Psoas muscle (tissue), 7 donors: ENCODE measurements at regions not wholly inside any gene's neighbourhood (a gene's known extent, or its start where the extent isn't known, plus 50 kb on each side); places are given as distances from the start of the nearest gene placed in this dataset.
"Not testable (repeated sequence)": the region's sequence is repeated elsewhere in the genome, so short reads cannot be mapped to it uniquely, and the experiment has no call there.

Source experiments
- ATAC-seq, 4 donors: fragments of 200-7000 bp; cut with Tn5 transposase; one replicate each; pipeline ENCODE4 v1.9.1; 2020; ENCODE audit warnings: moderate library complexity in 3 of 4, mild to moderate bottlenecking in 2 of 4
- DNase-seq, 2 donors: peaks; one replicate each; pipeline ENCODE4 v3.0.0-alpha.2; 2020
- H3K27ac ChIP-seq: fragments of 200-600 bp; one replicate; pipeline ENCODE4 v1.8.0; 2022
- H3K27me3 ChIP-seq, 3 donors: fragments of 200-600 bp in 1 of 3; one replicate each; pipeline versions ENCODE4 v1.6.1 to v1.8.0; 2013 to 2022; ENCODE audit warnings: low read length in 2 of 3, mild to moderate bottlenecking in 2 of 3, moderate library complexity in 1 of 3; ENCODE audit not compliant: insufficient read depth in 3 of 3
- H3K36me3 ChIP-seq, 2 donors: fragments of 200-600 bp in 1 of 2; one replicate each; pipeline versions ENCODE4 v1.6.1 to v1.8.0; 2013 to 2022; ENCODE audit warnings: low read depth in 1 of 2, mild to moderate bottlenecking in 1 of 2, moderate library complexity in 1 of 2; ENCODE audit not compliant: insufficient read depth in 1 of 2
- H3K4me1 ChIP-seq: fragments of 200-600 bp; one replicate; pipeline ENCODE4 v1.8.0; 2022
- H3K4me3 ChIP-seq: fragments of 200-600 bp; one replicate; pipeline ENCODE4 v1.8.0; 2022; ENCODE audit warnings: mild to moderate bottlenecking
- H3K9me3 ChIP-seq: fragments of 200-600 bp; one replicate; pipeline ENCODE4 v1.8.0; 2022
- WGBS, 3 donors: extraction: QIAGEN DNeasy Blood & Tissue Kit; methylation state at CpG; one replicate each; pipeline versions ENCODE4 v1.1.6 to v1.1.7; 2013; 5-methylcytosine and 5-hydroxymethylcytosine counted together
- intact Hi-C, 2 donors: fragments of 100-400 bp; cut with DNase I; formaldehyde crosslinking; loops; one replicate each; pipeline versions ENCODE4 v1.11.0 to v1.14.2; 2022
- TF ChIP-seq, protein P1 (sequence below): fragments of 200-600 bp; IDR thresholded peaks from one replicate; pipeline ENCODE4 v1.8.0; 2022; ENCODE audit warnings: antibody characterized with exemption
- donor health status: healthy with polysubstance abuse.
- donor health status: DM: no; HTN: no; CAD: no; lungs with moderate emphysema.
- donor health status: Bipolar disorder and iron deficiency.
- donor health status: healthy.
- donor health status: DM: yes; HTN: yes; CAD: no.
- donor health status: DM: no; HTN: no; CAD: no.
- donor health status: DM: yes; HTN: yes; CAD: no.

DNA sequence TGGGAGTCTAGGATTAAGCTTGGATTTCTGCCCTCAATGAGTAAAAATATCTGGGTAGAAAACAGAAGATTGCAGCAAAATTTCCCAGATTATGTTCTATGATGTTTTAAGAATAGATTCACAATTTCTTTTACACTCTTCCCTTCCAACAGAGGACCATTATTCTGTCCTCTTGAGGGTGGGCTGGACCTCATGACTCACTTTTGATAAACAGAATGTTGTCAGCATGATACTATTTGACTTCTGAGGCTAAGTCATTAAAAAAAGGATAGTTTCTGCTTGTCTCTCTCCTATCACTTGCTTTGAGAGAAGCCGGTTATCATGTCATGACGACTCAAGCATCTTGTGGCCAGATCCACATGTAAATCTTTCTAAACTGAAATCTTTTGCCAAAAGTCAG is 396.2 kb upstream of the CDIN1 start:
- H3K9me3 ChIP-seq, result peaks cover 4% of the 10 kb centered on the region
- no peak overlapping the region for H3K27ac ChIP-seq
- 80 to 97% (median 89%) methylated on average over 2 of the region's 2 CpGs for WGBS, 3 donors
- H3K4me3 ChIP-seq, result no peak overlapping the region
- intact Hi-C loops, result no loop called here
- no peaks in the 10 kb centered on the region for H3K4me1 ChIP-seq
- TF ChIP-seq, protein P1, sequence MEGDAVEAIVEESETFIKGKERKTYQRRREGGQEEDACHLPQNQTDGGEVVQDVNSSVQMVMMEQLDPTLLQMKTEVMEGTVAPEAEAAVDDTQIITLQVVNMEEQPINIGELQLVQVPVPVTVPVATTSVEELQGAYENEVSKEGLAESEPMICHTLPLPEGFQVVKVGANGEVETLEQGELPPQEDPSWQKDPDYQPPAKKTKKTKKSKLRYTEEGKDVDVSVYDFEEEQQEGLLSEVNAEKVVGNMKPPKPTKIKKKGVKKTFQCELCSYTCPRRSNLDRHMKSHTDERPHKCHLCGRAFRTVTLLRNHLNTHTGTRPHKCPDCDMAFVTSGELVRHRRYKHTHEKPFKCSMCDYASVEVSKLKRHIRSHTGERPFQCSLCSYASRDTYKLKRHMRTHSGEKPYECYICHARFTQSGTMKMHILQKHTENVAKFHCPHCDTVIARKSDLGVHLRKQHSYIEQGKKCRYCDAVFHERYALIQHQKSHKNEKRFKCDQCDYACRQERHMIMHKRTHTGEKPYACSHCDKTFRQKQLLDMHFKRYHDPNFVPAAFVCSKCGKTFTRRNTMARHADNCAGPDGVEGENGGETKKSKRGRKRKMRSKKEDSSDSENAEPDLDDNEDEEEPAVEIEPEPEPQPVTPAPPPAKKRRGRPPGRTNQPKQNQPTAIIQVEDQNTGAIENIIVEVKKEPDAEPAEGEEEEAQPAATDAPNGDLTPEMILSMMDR, result no peak
- H3K27me3 ChIP-seq, result no peaks in the 10 kb centered on the region
- H3K36me3 ChIP-seq, result no peaks in the 10 kb centered on the region
- ATAC-seq, result no peak
- DNase-seq, result no peak

GRCh38 chr15:36185438-36185837 is 394.0 kb upstream of the CDIN1 start:
- ATAC-seq, result no peak

DNA sequence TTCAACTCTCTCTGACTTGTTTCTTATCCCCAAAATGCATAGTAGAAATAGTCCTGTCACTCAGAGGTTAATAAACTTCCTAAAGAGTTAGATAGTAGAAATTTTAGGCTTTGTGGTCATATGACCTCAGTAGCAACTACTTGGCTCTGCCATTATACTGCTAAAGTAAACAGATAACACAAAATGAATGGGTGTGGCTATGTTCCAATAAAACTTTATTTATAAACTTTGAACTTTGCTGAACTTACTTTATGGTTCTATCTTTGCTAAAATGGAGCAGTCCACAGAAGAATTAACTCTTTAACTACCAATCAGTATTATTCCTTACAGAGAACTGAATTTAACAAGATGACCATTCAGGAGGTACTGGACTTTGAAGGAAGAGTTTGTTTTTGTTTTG is 393.6 kb upstream of the CDIN1 start:
- Histone ChIP-seq H3K36me3 (no peaks in the 10 kb centered on the region), H3K27ac (no peak overlapping the region), H3K4me3 (no peak overlapping the region), H3K9me3 (peaks cover 4% of the 10 kb centered on the region), H3K27me3 (no peaks in the 10 kb centered on the region), H3K4me1 (no peaks in the 10 kb centered on the region)
- ATAC-seq, result no peak
- DNase-seq, result no peak
- intact Hi-C loops, result no loop called here
- TF ChIP-seq, protein P1, result no peak

More at GRCh38 chr15:36185438-36185837, 394.0 kb upstream of the CDIN1 start:
- TF ChIP-seq, protein P1, result no peak
- Histone ChIP-seq H3K9me3 (peaks cover 4% of the 10 kb centered on the region), H3K4me3 (no peak overlapping the region), H3K27me3 (no peaks in the 10 kb centered on the region), H3K36me3 (no peaks in the 10 kb centered on the region), H3K4me1 (no peaks in the 10 kb centered on the region), H3K27ac (no peak overlapping the region)
- intact Hi-C loops, result no loop called here
- 52 to 56% (median 55%) methylated on average over 1 of the region's 1 CpG for WGBS, 3 donors
- no peak for DNase-seq

GRCh38 chr15:36186376-36186775 is 393.1 kb upstream of the CDIN1 start:
- WGBS, 3 donors, result 72 to 87% (median 76%) methylated on average over 1 of the region's 1 CpG

GRCh38 chr15:36191459-36191858 is 388.0 kb upstream of the CDIN1 start:
- Histone ChIP-seq H3K4me1 (no peaks in the 10 kb centered on the region), H3K36me3 (no peaks in the 10 kb centered on the region), H3K27me3 (no peaks in the 10 kb centered on the region), H3K9me3 (no peaks in the 10 kb centered on the region), H3K4me3 (no peak overlapping the region), H3K27ac (no peak overlapping the region)
- intact Hi-C loops, result no loop called here
- TF ChIP-seq, protein P1, result no peak
- DNase-seq (no peak), ATAC-seq (no peak)

More at GRCh38 chr15:36186376-36186775, 393.1 kb upstream of the CDIN1 start:
- TF ChIP-seq, protein P1, result no peak
- Histone ChIP-seq H3K27ac (no peak overlapping the region), H3K27me3 (no peaks in the 10 kb centered on the region), H3K36me3 (no peaks in the 10 kb centered on the region), H3K4me3 (no peak overlapping the region), H3K4me1 (no peaks in the 10 kb centered on the region), H3K9me3 (peaks cover 4% of the 10 kb centered on the region)
- DNase-seq (no peak), ATAC-seq (no peak)
- intact Hi-C loops, result no loop called here

DNA sequence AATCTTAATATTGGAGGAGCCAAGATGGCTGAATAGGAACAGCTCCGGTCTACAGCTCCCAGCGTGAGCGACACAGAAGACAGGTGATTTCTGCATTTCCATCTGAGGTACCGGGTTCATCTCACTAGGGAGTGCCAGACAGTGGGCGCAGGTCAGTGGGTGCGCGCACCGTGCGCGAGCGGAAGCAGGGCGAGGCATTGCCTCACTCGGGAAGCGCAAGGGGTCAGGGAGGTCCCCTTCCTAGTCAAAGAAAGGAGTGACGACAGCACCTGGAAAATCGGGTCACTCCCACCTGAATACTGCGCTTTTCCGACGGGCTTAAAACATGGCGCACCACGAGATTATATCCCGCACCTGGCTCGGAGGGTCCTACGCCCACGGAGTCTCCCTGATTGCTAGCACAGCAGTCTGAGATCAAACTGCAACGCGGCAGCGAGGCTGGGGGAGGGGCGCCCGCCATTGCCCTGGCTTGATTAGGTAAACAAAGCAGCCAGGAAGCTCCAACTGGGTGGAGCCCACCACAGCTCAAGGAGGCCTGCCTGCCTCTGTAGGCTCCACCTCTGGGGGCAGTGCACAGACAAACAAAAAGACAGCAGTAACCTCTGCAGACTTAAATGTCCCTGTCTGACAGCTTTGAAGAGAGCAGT is 383.9 kb upstream of the CDIN1 start:
- H3K36me3 ChIP-seq, H3K4me1 ChIP-seq, DNase-seq, H3K4me3 ChIP-seq, intact Hi-C loops, H3K9me3 ChIP-seq, H3K27me3 ChIP-seq, H3K27ac ChIP-seq, ATAC-seq: not testable (repeated sequence)
- WGBS, 3 donors, result 93 to 99% (median 93%) methylated on average over 20 to 28 of the region's 30 CpGs
